SK-N-SH (cell line): ENCODE measurements at regions not wholly inside any gene's neighbourhood (a gene's known extent, or its start where the extent isn't known, plus 50 kb on each side); places are given as distances from the start of the nearest gene placed in this dataset.

Experiments used
- CTCF ChIA-PET: fragments of 300-600, 350-600 bp; formaldehyde crosslinking; extraction: SDS; loops from one replicate; lab custom pipeline; 2021; lab: Yijun Ruan, JAX
- POLR2A ChIA-PET: fragments of 350-600 bp; sonication (Branson Sonifier 250); formaldehyde crosslinking; extraction: SDS; loops from one replicate; lab custom pipeline; 2020; ENCODE audit warnings: antibody characterized with exemption, inconsistent platforms; lab: Yijun Ruan, JAX
- DNase-seq: peaks from one replicate; pipeline ENCODE4 v3.0.0; 2012
- H2AFZ ChIP-seq: fragments of 200-600 bp; sonication (generic); 2 replicates; pipeline ENCODE4 v1.8.1; 2016; ENCODE audit warnings: antibody characterized with exemption, mild to moderate bottlenecking, low read depth
- H3F3A ChIP-seq: fragments of 200-600 bp; sonication (generic); replicated peaks from 2 replicates; pipeline ENCODE3; 2016; ENCODE audit warnings: antibody characterized with exemption, mild to moderate bottlenecking; ENCODE audit not compliant: insufficient read depth
- H3K27ac ChIP-seq, 2 experiments: fragments of 200-500 bp in 1 of 2; fragments of 200-600 bp in 1 of 2; sonication (Bioruptor generic) in 1 of 2; sonication (generic), shearing (Covaris generic) in 1 of 2; 2 replicates each; pipeline versions ENCODE4 v1.5.1 to v1.6.1; 2014 to 2016; ENCODE audit warnings: low read depth in 2 of 2, inconsistent platforms in 1 of 2, low read length in 1 of 2, mild to moderate bottlenecking in 1 of 2, mixed read lengths in 1 of 2
- H3K27me3 ChIP-seq: fragments of 200-600 bp; sonication (generic), shearing (Covaris generic); 2 replicates; pipeline ENCODE4 v1.6.1; 2016; ENCODE audit warnings: mixed run types; ENCODE audit not compliant: insufficient read depth
- H3K36me3 ChIP-seq, 2 experiments: fragments of 200-500 bp in 1 of 2; fragments of 200-600 bp in 1 of 2; sonication (Bioruptor generic) in 1 of 2; sonication (generic) in 1 of 2; replicated peaks in 1 of 2; 2 replicates each; pipeline versions ENCODE3 to v1.5.1; 2014 to 2016; ENCODE audit warnings: low read length in 1 of 2, mild to moderate bottlenecking in 1 of 2; ENCODE audit not compliant: insufficient read depth in 2 of 2, control insufficient read depth in 1 of 2
- H3K4me1 ChIP-seq, 2 experiments: fragments of 200-500 bp in 1 of 2; fragments of 200-600 bp in 1 of 2; sonication (Bioruptor generic) in 1 of 2; sonication (generic), shearing (Covaris generic) in 1 of 2; 2 replicates each; pipeline versions ENCODE4 v1.5.1 to v1.6.1; 2014 to 2016; ENCODE audit warnings: low read depth in 1 of 2, low read length in 1 of 2, mixed run types in 1 of 2; ENCODE audit not compliant: insufficient read depth in 2 of 2, control insufficient read depth in 1 of 2
- H3K4me2 ChIP-seq: fragments of 200-600 bp; sonication (generic), shearing (Covaris generic); 2 replicates; pipeline ENCODE4 v1.6.1; 2017; ENCODE audit warnings: mixed run types
- H3K4me3 ChIP-seq, 2 experiments: fragments of 200-500 bp in 1 of 2; fragments of 200-600 bp in 1 of 2; sonication (Bioruptor generic) in 1 of 2; sonication (generic), shearing (Covaris generic) in 1 of 2; 2 replicates each; pipeline versions ENCODE4 v1.5.1 to v1.8.1; 2014 to 2016; ENCODE audit warnings: low read depth in 2 of 2, inconsistent platforms in 1 of 2, low read length in 1 of 2, mild to moderate bottlenecking in 1 of 2, mixed read lengths in 1 of 2, moderate library complexity in 1 of 2
- H3K79me2 ChIP-seq: fragments of 200-600 bp; sonication (generic); 2 replicates; pipeline ENCODE4 v1.8.1; 2017; ENCODE audit warnings: mild to moderate bottlenecking; ENCODE audit not compliant: insufficient read depth
- H3K9ac ChIP-seq: fragments of 200-600 bp; sonication (generic); 2 replicates; pipeline ENCODE4 v1.6.1; 2017; ENCODE audit warnings: mixed run types
- H3K9me2 ChIP-seq: fragments of 200-600 bp; sonication (generic); 2 replicates; pipeline ENCODE4 v1.6.1; 2017; ENCODE audit warnings: mixed run types
- H3K9me3 ChIP-seq: fragments of 200-600 bp; sonication (generic); 2 replicates; pipeline ENCODE4 v1.6.1; 2017; ENCODE audit warnings: mixed run types, mild to moderate bottlenecking, moderate library complexity
- H4K20me1 ChIP-seq: fragments of 200-600 bp; sonication (generic); 2 replicates; pipeline ENCODE4 v1.6.1; 2017; ENCODE audit warnings: mild to moderate bottlenecking, mixed run types; ENCODE audit not compliant: insufficient read depth
- EZH2phosphoT487 ChIP-seq: fragments of 200-600 bp; sonication (generic); IDR thresholded peaks from 2 replicates; pipeline ENCODE4 v1.6.1; 2017; ENCODE audit warnings: low read depth, mixed run types, mild to moderate bottlenecking, antibody characterized with exemption, moderate library complexity, borderline replicate concordance
- FOXM1 ChIP-seq: IDR thresholded peaks from 2 replicates; pipeline ENCODE4 v1.4.0; 2012; ENCODE audit warnings: low read depth, mild to moderate bottlenecking
- MEF2A ChIP-seq: IDR thresholded peaks from 2 replicates; pipeline ENCODE4 v1.4.0; 2012; ENCODE audit warnings: low read depth, borderline replicate concordance
- MXI1 ChIP-seq: IDR thresholded peaks from 2 replicates; pipeline ENCODE4 v1.6.1; 2012; ENCODE audit warnings: mild to moderate bottlenecking, low read depth, low read length, improper control_type of control experiment
- POLR2AphosphoS5 ChIP-seq: IDR thresholded peaks from 2 replicates; pipeline ENCODE4 v1.6.1; 2012; ENCODE audit warnings: low read depth, low read length
- RAD21 ChIP-seq: IDR thresholded peaks from 2 replicates; pipeline ENCODE4 v1.6.1; 2012; ENCODE audit warnings: mild to moderate bottlenecking, low read length
- RCOR1 ChIP-seq: fragments of 150-350 bp; IDR thresholded peaks from 2 replicates; pipeline ENCODE4 v1.6.1; 2017; ENCODE audit warnings: antibody characterized with exemption, low read length
- TAF1 ChIP-seq: IDR thresholded peaks from 2 replicates; pipeline ENCODE4 v1.6.1; 2012; ENCODE audit warnings: low read depth, mild to moderate bottlenecking, low read length, moderate library complexity, borderline replicate concordance
- YY1 ChIP-seq: IDR thresholded peaks from 2 replicates; pipeline ENCODE4 v1.4.0; 2012; ENCODE audit warnings: low read depth, mild to moderate bottlenecking
- WGBS: methylation state at CpG from one replicate; pipeline ENCODE4 v1.1.6; 2017; ENCODE audit warnings: low lambda C conversion rate; 5-methylcytosine and 5-hydroxymethylcytosine counted together
- TF ChIP-seq, protein P1 (sequence below): IDR thresholded peaks from 2 replicates; pipeline ENCODE4 v1.6.1; 2012; ENCODE audit warnings: mild to moderate bottlenecking, low read depth, low read length, moderate library complexity
- TF ChIP-seq, protein P2 (sequence below): fragments of 200-600 bp; sonication (generic); IDR thresholded peaks from 2 replicates; pipeline ENCODE4 v1.6.1; 2017; ENCODE audit warnings: antibody characterized with exemption, mild to moderate bottlenecking, moderate library complexity
- TF ChIP-seq, protein P3 (sequence below): IDR thresholded peaks from 2 replicates; pipeline ENCODE4; 2012
- TF ChIP-seq, protein P4 (sequence below): IDR thresholded peaks from 2 replicates; pipeline ENCODE4 v1.4.0; 2012; ENCODE audit warnings: low read depth

DNA sequence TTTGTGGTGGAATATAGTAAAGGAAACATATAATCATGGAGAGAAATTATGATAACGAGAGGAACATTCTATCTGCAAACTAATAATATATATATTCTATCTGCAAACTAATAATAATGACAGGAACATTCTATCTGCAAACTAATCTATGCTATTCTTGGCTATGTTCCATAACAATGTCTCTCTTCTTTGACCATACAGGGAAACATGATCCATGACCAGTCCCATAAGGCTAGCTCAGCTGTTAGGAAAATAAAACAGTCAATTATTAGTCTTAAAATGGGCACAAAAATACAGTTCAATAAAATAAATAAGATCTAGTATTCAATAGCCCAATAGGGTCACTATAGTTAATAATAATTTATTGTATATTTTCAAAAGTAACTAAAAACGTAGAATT lies 707.8 kb upstream of the PCDH20 start (continued):
- TF ChIP-seq, protein P1, sequence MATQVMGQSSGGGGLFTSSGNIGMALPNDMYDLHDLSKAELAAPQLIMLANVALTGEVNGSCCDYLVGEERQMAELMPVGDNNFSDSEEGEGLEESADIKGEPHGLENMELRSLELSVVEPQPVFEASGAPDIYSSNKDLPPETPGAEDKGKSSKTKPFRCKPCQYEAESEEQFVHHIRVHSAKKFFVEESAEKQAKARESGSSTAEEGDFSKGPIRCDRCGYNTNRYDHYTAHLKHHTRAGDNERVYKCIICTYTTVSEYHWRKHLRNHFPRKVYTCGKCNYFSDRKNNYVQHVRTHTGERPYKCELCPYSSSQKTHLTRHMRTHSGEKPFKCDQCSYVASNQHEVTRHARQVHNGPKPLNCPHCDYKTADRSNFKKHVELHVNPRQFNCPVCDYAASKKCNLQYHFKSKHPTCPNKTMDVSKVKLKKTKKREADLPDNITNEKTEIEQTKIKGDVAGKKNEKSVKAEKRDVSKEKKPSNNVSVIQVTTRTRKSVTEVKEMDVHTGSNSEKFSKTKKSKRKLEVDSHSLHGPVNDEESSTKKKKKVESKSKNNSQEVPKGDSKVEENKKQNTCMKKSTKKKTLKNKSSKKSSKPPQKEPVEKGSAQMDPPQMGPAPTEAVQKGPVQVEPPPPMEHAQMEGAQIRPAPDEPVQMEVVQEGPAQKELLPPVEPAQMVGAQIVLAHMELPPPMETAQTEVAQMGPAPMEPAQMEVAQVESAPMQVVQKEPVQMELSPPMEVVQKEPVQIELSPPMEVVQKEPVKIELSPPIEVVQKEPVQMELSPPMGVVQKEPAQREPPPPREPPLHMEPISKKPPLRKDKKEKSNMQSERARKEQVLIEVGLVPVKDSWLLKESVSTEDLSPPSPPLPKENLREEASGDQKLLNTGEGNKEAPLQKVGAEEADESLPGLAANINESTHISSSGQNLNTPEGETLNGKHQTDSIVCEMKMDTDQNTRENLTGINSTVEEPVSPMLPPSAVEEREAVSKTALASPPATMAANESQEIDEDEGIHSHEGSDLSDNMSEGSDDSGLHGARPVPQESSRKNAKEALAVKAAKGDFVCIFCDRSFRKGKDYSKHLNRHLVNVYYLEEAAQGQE: no peak
- no peak for TF ChIP-seq FOXM1

DNA sequence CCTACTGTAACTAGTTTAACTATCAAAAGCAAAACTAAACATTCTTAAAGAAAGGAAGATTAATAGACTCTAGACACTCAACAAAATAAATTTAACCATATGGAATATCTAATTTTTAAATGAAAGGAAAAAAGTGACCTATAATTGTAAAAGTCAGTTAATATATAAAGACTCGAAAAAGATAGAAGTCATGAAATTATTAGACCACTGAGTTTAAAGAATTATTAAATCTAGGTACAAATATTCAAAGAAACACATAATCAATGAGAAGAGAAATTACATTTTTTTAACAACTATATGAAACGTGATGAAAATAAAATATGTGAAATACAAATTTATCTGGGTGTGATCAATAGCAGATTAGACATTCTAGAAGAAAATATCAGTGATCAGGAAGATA lies 706.8 kb upstream of the PCDH20 start:
- Histone ChIP-seq H3K27me3 (no peaks in the 10 kb centered on the region), H3K27ac (no peak overlapping the region), H2AFZ (no peak overlapping the region), H3K9me3 (no peaks in the 10 kb centered on the region), H3K36me3 (no peaks in the 10 kb centered on the region), H3K4me3 (no peak overlapping the region), H4K20me1 (no peaks in the 10 kb centered on the region), H3F3A (no peaks in the 10 kb centered on the region), H3K4me2 (no peak overlapping the region), H3K9me2 (no peaks in the 10 kb centered on the region), H3K79me2 (no peaks in the 10 kb centered on the region), H3K9ac (no peak overlapping the region), H3K4me1 (no peaks in the 10 kb centered on the region; a peak in 1 of 4 replicates)
- TF ChIP-seq, protein P2, sequence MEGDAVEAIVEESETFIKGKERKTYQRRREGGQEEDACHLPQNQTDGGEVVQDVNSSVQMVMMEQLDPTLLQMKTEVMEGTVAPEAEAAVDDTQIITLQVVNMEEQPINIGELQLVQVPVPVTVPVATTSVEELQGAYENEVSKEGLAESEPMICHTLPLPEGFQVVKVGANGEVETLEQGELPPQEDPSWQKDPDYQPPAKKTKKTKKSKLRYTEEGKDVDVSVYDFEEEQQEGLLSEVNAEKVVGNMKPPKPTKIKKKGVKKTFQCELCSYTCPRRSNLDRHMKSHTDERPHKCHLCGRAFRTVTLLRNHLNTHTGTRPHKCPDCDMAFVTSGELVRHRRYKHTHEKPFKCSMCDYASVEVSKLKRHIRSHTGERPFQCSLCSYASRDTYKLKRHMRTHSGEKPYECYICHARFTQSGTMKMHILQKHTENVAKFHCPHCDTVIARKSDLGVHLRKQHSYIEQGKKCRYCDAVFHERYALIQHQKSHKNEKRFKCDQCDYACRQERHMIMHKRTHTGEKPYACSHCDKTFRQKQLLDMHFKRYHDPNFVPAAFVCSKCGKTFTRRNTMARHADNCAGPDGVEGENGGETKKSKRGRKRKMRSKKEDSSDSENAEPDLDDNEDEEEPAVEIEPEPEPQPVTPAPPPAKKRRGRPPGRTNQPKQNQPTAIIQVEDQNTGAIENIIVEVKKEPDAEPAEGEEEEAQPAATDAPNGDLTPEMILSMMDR: no peak
- TF ChIP-seq TAF1: no peak
- TF ChIP-seq RCOR1: no peak
- TF ChIP-seq, protein P3, sequence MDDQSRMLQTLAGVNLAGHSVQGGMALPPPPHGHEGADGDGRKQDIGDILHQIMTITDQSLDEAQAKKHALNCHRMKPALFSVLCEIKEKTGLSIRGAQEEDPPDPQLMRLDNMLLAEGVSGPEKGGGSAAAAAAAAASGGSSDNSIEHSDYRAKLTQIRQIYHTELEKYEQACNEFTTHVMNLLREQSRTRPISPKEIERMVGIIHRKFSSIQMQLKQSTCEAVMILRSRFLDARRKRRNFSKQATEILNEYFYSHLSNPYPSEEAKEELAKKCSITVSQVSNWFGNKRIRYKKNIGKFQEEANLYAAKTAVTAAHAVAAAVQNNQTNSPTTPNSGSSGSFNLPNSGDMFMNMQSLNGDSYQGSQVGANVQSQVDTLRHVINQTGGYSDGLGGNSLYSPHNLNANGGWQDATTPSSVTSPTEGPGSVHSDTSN: no peak
- TF ChIP-seq, protein P4, sequence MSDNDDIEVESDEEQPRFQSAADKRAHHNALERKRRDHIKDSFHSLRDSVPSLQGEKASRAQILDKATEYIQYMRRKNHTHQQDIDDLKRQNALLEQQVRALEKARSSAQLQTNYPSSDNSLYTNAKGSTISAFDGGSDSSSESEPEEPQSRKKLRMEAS: no peak
- no peak for TF ChIP-seq MEF2A
- no peak for TF ChIP-seq MXI1
- TF ChIP-seq RAD21: no peak
- TF ChIP-seq EZH2phosphoT487: no peak
- TF ChIP-seq YY1: no peak
- no peak for TF ChIP-seq POLR2AphosphoS5
- ChIA-PET POLR2A (no interaction called here), CTCF (no interaction called here)
- DNase-seq: no peak
- 32% methylated on average over 2 of the region's 2 CpGs for WGBS
